Prostate gland (tissue), 2 donors: ENCODE measurements at regions not wholly inside any gene's neighbourhood (a gene's known extent, or its start where the extent isn't known, plus 50 kb on each side); places are given as distances from the start of the nearest gene placed in this dataset.

Experiments
- DNase-seq: peaks from one replicate; pipeline ENCODE4 v3.0.0-alpha.2; 2019; ENCODE audit warnings: low spot score
- H3K27ac ChIP-seq, 2 donors: fragments of 200-600 bp; sonication (generic); 2 replicates each; pipeline ENCODE4 v1.5.1; 2017 to 2019
- H3K27me3 ChIP-seq: fragments of 200-600 bp; sonication (generic); replicated peaks from 2 replicates; pipeline ENCODE4 v1.5.1; 2019; ENCODE audit not compliant: insufficient read depth
- H3K36me3 ChIP-seq, 2 donors: fragments of 200-600 bp; sonication (generic); 1 replicate in 1 of 2; 2 replicates in 1 of 2; pipeline versions ENCODE4 v1.5.1 to v1.8.1; 2017 to 2019
- H3K4me1 ChIP-seq: fragments of 200-600 bp; sonication (generic); replicated peaks from 2 replicates; pipeline ENCODE4 v1.5.1; 2019
- H3K4me3 ChIP-seq, 2 donors: fragments of 200-600 bp; sonication (generic); 2 replicates each; pipeline ENCODE4 v1.5.1; 2017 to 2019
- H3K9me3 ChIP-seq: fragments of 200-600 bp; sonication (generic); 2 replicates; pipeline ENCODE4 v1.5.1; 2017
- POLR2A ChIP-seq: fragments of 450-650 bp; IDR thresholded peaks from one replicate; pipeline ENCODE4 v1.6.1; 2016; ENCODE audit warnings: antibody characterized with exemption, mild to moderate bottlenecking
- POLR2AphosphoS5 ChIP-seq: sonication (generic); formaldehyde crosslinking; IDR thresholded peaks from one replicate; pipeline ENCODE4 v1.6.1; 2017; ENCODE audit warnings: antibody characterized with exemption
- WGBS: methylation state at CpG from one replicate; pipeline ENCODE4 v1.1.5; 2018; 5-methylcytosine and 5-hydroxymethylcytosine counted together
- intact Hi-C: fragments of 100-400 bp; cut with DNase I; formaldehyde crosslinking; loops from one replicate; pipeline ENCODE4 v1.14.2; 2022
- TF ChIP-seq, protein P1 (sequence below), 4 experiments: fragments of 200-600 bp in 2 of 4; fragments of 450-650 bp in 2 of 4; sonication (generic) in 2 of 4; IDR thresholded peaks; 1 replicate in 3 of 4; 2 replicates in 1 of 4; pipeline ENCODE4 v1.5.1; 2016 to 2019; ENCODE audit warnings: antibody characterized with exemption in 4 of 4, mild to moderate bottlenecking in 2 of 4, moderate library complexity in 2 of 4

DNA sequence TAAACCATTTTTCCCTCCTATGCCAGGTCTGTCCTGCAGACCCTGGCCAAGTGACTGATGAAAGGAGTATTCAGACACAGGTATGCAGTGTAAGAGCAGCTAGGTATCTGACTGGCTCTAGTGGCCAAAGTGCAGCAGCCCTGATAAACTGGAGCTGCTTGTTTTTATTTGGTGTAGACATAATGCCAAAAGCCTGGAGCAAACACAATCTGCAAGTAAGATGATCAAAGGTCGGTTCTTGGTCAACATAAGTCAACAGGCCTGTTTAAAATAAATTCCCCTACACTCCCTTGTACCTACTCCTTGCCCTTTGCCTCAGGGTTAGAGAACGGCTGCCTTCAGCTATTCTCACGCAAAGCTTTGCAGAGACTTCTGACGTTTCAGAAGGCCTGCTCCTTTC is 1003.1 kb downstream of the ZPLD1 start:
- 81% methylated on average over 4 of the region's 4 CpGs for WGBS
- no peaks in the 10 kb centered on the region for H3K27me3 ChIP-seq
- H3K9me3 ChIP-seq = no peaks in the 10 kb centered on the region
- TF ChIP-seq, protein P1, sequence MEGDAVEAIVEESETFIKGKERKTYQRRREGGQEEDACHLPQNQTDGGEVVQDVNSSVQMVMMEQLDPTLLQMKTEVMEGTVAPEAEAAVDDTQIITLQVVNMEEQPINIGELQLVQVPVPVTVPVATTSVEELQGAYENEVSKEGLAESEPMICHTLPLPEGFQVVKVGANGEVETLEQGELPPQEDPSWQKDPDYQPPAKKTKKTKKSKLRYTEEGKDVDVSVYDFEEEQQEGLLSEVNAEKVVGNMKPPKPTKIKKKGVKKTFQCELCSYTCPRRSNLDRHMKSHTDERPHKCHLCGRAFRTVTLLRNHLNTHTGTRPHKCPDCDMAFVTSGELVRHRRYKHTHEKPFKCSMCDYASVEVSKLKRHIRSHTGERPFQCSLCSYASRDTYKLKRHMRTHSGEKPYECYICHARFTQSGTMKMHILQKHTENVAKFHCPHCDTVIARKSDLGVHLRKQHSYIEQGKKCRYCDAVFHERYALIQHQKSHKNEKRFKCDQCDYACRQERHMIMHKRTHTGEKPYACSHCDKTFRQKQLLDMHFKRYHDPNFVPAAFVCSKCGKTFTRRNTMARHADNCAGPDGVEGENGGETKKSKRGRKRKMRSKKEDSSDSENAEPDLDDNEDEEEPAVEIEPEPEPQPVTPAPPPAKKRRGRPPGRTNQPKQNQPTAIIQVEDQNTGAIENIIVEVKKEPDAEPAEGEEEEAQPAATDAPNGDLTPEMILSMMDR (IDR thresholded peaks at IDR 0.05) = no peak
- TF ChIP-seq POLR2AphosphoS5 (no peak), POLR2A (no peak)
- intact Hi-C loops = no loop called here
- no peak overlapping the region for H3K4me3 ChIP-seq
- H3K27ac ChIP-seq = no peak overlapping the region
- DNase-seq = no peak
- no peaks in the 10 kb centered on the region for H3K4me1 ChIP-seq
- no peaks in the 10 kb centered on the region for H3K36me3 ChIP-seq

DNA sequence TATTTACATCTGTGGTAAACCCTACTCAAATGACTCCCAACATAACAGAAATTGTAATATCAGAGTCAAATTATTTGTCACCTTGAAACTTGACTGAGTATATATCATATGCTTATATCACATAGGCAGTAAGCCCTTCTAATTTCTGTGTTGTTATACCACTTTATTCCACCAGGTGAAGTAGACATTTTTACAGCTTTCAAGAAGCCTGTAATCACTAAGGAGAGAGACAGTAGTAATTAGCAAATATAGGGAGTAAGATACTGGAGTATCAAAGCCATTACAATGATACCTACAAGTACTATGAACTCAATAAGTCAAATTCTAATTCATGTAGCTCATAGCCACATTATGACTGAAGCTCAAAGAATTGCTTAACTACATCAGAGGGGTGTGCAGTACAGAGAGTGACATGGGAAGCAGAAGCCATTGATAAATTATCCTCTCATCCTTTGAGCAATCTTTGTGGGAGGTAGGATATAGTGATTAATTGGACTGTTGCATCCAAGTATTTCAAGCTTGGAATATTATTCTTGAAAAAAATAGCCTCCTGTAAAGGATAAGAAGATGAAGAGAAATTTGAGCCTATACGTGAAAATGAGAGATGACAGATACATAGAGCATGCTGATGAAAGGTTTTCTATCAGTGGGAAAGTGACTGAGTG is 1005.9 kb downstream of the ZPLD1 start:
- TF ChIP-seq POLR2AphosphoS5 = no peak
- TF ChIP-seq, protein P1 (IDR thresholded peaks at IDR 0.05) = peak in 1 of 4 experiments; percentile 24
- no peak for DNase-seq
- no peak overlapping the region for H3K27ac ChIP-seq
- intact Hi-C loops = no loop called here
- no peaks in the 10 kb centered on the region for H3K9me3 ChIP-seq
- H3K4me3 ChIP-seq = no peak overlapping the region
- H3K4me1 ChIP-seq = no peaks in the 10 kb centered on the region
- 63% methylated on average over 1 of the region's 1 CpG for WGBS
- H3K27me3 ChIP-seq = no peaks in the 10 kb centered on the region
- no peaks in the 10 kb centered on the region for H3K36me3 ChIP-seq

DNA sequence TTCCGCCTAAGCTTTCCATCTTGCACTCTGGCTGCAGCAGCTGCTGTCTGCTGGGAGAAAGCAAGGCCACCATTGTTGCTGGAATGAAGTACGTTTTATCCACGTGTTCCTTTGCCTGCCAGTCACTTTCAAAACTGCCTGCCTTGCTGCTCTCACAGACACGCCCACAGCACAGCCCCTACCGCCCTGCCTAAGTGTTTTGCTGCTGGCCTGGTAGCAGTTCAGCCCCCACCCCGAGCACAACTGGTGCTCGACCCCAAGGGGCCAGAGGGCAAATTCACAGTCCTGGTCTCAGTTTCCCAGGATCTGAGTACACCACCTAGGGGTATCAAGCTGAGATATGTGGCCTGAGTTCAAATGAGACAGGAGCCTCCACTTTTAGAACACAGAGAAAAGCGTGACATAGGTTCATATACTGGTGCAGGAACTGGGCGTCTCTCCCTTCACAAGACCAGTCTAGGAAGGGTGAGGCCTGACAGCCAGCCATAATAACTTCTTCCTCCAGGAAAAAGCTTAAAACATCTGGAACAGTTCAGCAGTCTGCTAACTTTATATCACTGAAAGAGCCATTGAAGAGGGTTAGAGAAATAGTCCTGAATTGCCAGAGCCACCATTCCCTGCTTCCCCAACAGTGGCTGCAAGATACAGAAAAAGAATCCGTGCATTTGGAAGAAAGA is 1012.3 kb downstream of the ZPLD1 start:
- Histone ChIP-seq H3K27me3 (no peaks in the 10 kb centered on the region), H3K4me1 (no peaks in the 10 kb centered on the region), H3K27ac (no peak overlapping the region), H3K36me3 (no peaks in the 10 kb centered on the region), H3K9me3 (no peaks in the 10 kb centered on the region), H3K4me3 (no peak overlapping the region)
- 64% methylated on average over 10 of the region's 10 CpGs for WGBS
- intact Hi-C loops = no loop called here
- no peak for DNase-seq
- TF ChIP-seq POLR2A = no peak
- TF ChIP-seq, protein P1 (IDR thresholded peaks at IDR 0.05) = no peak
- no peak for TF ChIP-seq POLR2AphosphoS5

- TF ChIP-seq POLR2AphosphoS5 = no peak
- TF ChIP-seq POLR2A = no peak
- TF ChIP-seq, protein P1 (IDR thresholded peaks at IDR 0.05) = no peak
- intact Hi-C loops = no loop called here
- DNase-seq = no peak
- H3K4me1 ChIP-seq = no peaks in the 10 kb centered on the region
- 72% methylated on average over 1 of the region's 1 CpG for WGBS
- no peaks in the 10 kb centered on the region for H3K9me3 ChIP-seq
- H3K36me3 ChIP-seq = no peaks in the 10 kb centered on the region
- no peak overlapping the region for H3K4me3 ChIP-seq
- H3K27me3 ChIP-seq = no peaks in the 10 kb centered on the region
- H3K27ac ChIP-seq = no peak overlapping the region
These were observed 1018.3 kb downstream of the ZPLD1 start for GRCh38 chr3:103453152-103453551.

DNA sequence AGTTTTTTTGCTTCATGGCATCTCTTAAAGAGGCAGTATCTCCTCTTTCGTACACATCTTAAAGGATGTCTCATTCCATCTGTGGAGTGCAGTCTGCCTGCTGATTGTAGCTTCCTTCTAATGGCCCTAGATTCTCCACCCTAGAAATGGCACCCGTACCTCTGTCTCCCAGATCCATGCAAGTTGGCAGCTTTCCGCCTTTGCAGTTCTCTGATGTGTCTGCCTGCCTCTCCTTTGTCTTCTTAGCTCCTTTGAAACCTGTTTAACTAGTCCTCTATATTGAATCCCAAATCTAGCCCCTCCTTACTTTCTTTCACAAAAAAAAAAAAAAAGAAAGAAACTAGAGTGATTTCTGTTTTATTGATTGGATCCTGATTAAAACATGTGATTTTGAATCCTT is 1025.0 kb downstream of the ZPLD1 start:
- 68% methylated on average over 3 of the region's 3 CpGs for WGBS
- H3K27ac ChIP-seq = no peak overlapping the region
- no peaks in the 10 kb centered on the region for H3K27me3 ChIP-seq
- H3K4me3 ChIP-seq = no peak overlapping the region
- intact Hi-C loops = no loop called here
- no peak for DNase-seq
- no peaks in the 10 kb centered on the region for H3K9me3 ChIP-seq
- H3K36me3 ChIP-seq = no peaks in the 10 kb centered on the region
- no peak for TF ChIP-seq POLR2AphosphoS5
- TF ChIP-seq, protein P1 (IDR thresholded peaks at IDR 0.05) = no peak
- TF ChIP-seq POLR2A = no peak
- H3K4me1 ChIP-seq = no peaks in the 10 kb centered on the region
